Esophagus mucosa (tissue), 1 donor: ENCODE measurements at regions not wholly inside any gene's neighbourhood (a gene's known extent, or its start where the extent isn't known, plus 50 kb on each side); places are given as distances from the start of the nearest gene placed in this dataset.
A peak's percentile ranks its signal among the peaks of the same experiment; 100 is the strongest.
"Not testable (repeated sequence)": the region's sequence is repeated elsewhere in the genome, so short reads cannot be mapped to it uniquely, and the experiment has no call there.

ENCODE experiments used
- ATAC-seq: fragments of 200-7000 bp; cut with Tn5 transposase; one replicate; pipeline ENCODE4 v1.9.1; 2020
- donor health status: DM: yes; HTN: yes; CAD: no.

GRCh38 chr7:89621925-89622641 is 532.2 kb upstream of the STEAP1 start:
- no peak for ATAC-seq

- ATAC-seq = peak; percentile 46
Observed at GRCh38 chr7:89623018-89623672, 531.1 kb upstream of the STEAP1 start.

- not testable (repeated sequence) for ATAC-seq
Observed at GRCh38 chr7:89624155-89624554, 530.1 kb upstream of the STEAP1 start.

- no peak for ATAC-seq
Observed at GRCh38 chr7:89648509-89648908, 505.8 kb upstream of the STEAP1 start.

- no peak for ATAC-seq
Observed at GRCh38 chr7:89655946-89656345, 498.3 kb upstream of the STEAP1 start.

GRCh38 chr7:89661876-89662275 is 492.4 kb upstream of the STEAP1 start:
- ATAC-seq = no peak

GRCh38 chr7:89666136-89666835 is 488.0 kb upstream of the STEAP1 start:
- no peak for ATAC-seq

- ATAC-seq = no peak
Observed at GRCh38 chr7:89680161-89680560, 474.1 kb upstream of the STEAP1 start.

GRCh38 chr7:89681448-89681847 is 472.8 kb upstream of the STEAP1 start:
- no peak for ATAC-seq

GRCh38 chr7:89685287-89685686 is 469.0 kb upstream of the STEAP1 start:
- ATAC-seq = no peak

- ATAC-seq = no peak
Observed at GRCh38 chr7:89687211-89687610, 467.1 kb upstream of the STEAP1 start.

GRCh38 chr7:89695241-89695640 is 459.0 kb upstream of the STEAP1 start:
- ATAC-seq = no peak

GRCh38 chr7:89714131-89714530 is 440.1 kb upstream of the STEAP1 start:
- ATAC-seq = no peak

- not testable (repeated sequence) for ATAC-seq
Observed at GRCh38 chr7:89718941-89719340, 435.3 kb upstream of the STEAP1 start.

GRCh38 chr7:89728481-89728880 is 425.8 kb upstream of the STEAP1 start:
- ATAC-seq = no peak

GRCh38 chr7:89731751-89732445 is 422.4 kb upstream of the STEAP1 start:
- no peak for ATAC-seq

GRCh38 chr7:89738549-89738948 is 415.7 kb upstream of the STEAP1 start:
- no peak for ATAC-seq

GRCh38 chr7:89757910-89758309 is 396.4 kb upstream of the STEAP1 start:
- ATAC-seq = no peak

GRCh38 chr7:89760690-89761089 is 393.6 kb upstream of the STEAP1 start:
- ATAC-seq = peak; percentile 11

- peak; percentile 13 for ATAC-seq
Observed at GRCh38 chr7:89761173-89761572, 393.1 kb upstream of the STEAP1 start.

GRCh38 chr7:89770161-89770560 is 384.1 kb upstream of the STEAP1 start:
- ATAC-seq = no peak

GRCh38 chr7:89771003-89771636 is 383.1 kb upstream of the STEAP1 start:
- ATAC-seq = no peak

GRCh38 chr7:89772276-89772675 is 382.0 kb upstream of the STEAP1 start:
- ATAC-seq = no peak
